ENCODE measurements at regions not wholly inside any gene's neighbourhood (a gene's known extent, or its start where the extent isn't known, plus 50 kb on each side); places are given as distances from the start of the nearest gene placed in this dataset.

- no peak for DNase-seq (ENCODE audit: low spot score)
These were observed 163.3 kb upstream of the LEF1 start for GRCh38 chr4:108331905-108332632.

- DNase-seq (ENCODE audit: low spot score), result no peak
These were observed 159.6 kb upstream of the LEF1 start for GRCh38 chr4:108328383-108328732.

- DNase-seq (ENCODE audit: low spot score), result no peak
These were observed 159.1 kb upstream of the LEF1 start for GRCh38 chr4:108327642-108328382.

GRCh38 chr4:108325561-108325960, 156.8 kb upstream of the LEF1 start:
- no peak for DNase-seq (ENCODE audit: low spot score)

- DNase-seq (ENCODE audit: low spot score), result no peak
These were observed 155.7 kb upstream of the LEF1 start for GRCh38 chr4:108324450-108324849.

GRCh38 chr4:108322497-108322896, 153.8 kb upstream of the LEF1 start:
- DNase-seq (ENCODE audit: low spot score), result no peak

GRCh38 chr4:108320061-108320460, 151.3 kb upstream of the LEF1 start:
- no peak for DNase-seq (ENCODE audit: low spot score)

- no peak for DNase-seq (ENCODE audit: low spot score)
These were observed 148.6 kb upstream of the LEF1 start for GRCh38 chr4:108317377-108317776.

- no peak for DNase-seq (ENCODE audit: low spot score)
These were observed 147.0 kb upstream of the LEF1 start for GRCh38 chr4:108315694-108316093.

- DNase-seq (ENCODE audit: low spot score), result no peak
These were observed 146.3 kb upstream of the LEF1 start for GRCh38 chr4:108314900-108315589.

- DNase-seq (ENCODE audit: low spot score), result no peak
These were observed 145.0 kb upstream of the LEF1 start for GRCh38 chr4:108313546-108314339.

GRCh38 chr4:108311313-108311712, 142.6 kb upstream of the LEF1 start:
- DNase-seq (ENCODE audit: low spot score), result no peak

- DNase-seq (ENCODE audit: low spot score), result no peak
These were observed 134.9 kb upstream of the LEF1 start for GRCh38 chr4:108303488-108304177.

GRCh38 chr4:108301545-108302251, 133.0 kb upstream of the LEF1 start:
- no peak for DNase-seq (ENCODE audit: low spot score)

- DNase-seq (ENCODE audit: low spot score), result no peak
These were observed 128.9 kb upstream of the LEF1 start for GRCh38 chr4:108297605-108298004.

- DNase-seq (ENCODE audit: low spot score), result no peak
These were observed 123.5 kb upstream of the LEF1 start for GRCh38 chr4:108292229-108292628.

- no peak for DNase-seq (ENCODE audit: low spot score)
These were observed 122.4 kb upstream of the LEF1 start for GRCh38 chr4:108291137-108291536.

GRCh38 chr4:108287834-108288413, 119.2 kb upstream of the LEF1 start:
- no peak for DNase-seq (ENCODE audit: low spot score)

- DNase-seq (ENCODE audit: low spot score), result no peak
These were observed 111.3 kb upstream of the LEF1 start for GRCh38 chr4:108280072-108280471.

- DNase-seq (ENCODE audit: low spot score), result no peak
These were observed 108.0 kb upstream of the LEF1 start for GRCh38 chr4:108276690-108277089.

- no peak for DNase-seq (ENCODE audit: low spot score)
These were observed 104.3 kb upstream of the LEF1 start for GRCh38 chr4:108272986-108273385.

Data from germinal center (tissue), 1 donor.